Glomerular visceral epithelial cell (primary cell): ENCODE measurements at regions not wholly inside any gene's neighbourhood (a gene's known extent, or its start where the extent isn't known, plus 50 kb on each side); places are given as distances from the start of the nearest gene placed in this dataset.
"Not testable (repeated sequence)": the region's sequence is repeated elsewhere in the genome, so short reads cannot be mapped to it uniquely, and the experiment has no call there.

Experiments
- DNase-seq: peaks from one replicate; pipeline ENCODE4 v3.0.0-alpha.2; 2016; ENCODE audit errors: extremely low spot score

DNA sequence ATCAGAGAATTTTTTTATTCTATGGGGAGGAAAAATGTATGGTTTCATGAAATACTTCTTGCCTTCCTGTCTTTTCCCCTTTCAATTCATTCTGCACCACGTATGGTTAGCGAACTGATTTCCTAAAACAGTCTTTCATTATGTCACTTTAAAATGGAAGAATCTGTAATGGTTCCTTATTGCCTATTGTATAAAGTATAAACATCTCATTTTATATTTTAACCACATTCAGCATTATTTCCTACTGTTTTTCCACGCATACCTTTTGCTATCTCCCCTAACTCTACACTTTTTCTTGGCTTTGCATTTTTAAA is 232.3 kb upstream of the B3GALT2 start:
- no peak for DNase-seq

DNA sequence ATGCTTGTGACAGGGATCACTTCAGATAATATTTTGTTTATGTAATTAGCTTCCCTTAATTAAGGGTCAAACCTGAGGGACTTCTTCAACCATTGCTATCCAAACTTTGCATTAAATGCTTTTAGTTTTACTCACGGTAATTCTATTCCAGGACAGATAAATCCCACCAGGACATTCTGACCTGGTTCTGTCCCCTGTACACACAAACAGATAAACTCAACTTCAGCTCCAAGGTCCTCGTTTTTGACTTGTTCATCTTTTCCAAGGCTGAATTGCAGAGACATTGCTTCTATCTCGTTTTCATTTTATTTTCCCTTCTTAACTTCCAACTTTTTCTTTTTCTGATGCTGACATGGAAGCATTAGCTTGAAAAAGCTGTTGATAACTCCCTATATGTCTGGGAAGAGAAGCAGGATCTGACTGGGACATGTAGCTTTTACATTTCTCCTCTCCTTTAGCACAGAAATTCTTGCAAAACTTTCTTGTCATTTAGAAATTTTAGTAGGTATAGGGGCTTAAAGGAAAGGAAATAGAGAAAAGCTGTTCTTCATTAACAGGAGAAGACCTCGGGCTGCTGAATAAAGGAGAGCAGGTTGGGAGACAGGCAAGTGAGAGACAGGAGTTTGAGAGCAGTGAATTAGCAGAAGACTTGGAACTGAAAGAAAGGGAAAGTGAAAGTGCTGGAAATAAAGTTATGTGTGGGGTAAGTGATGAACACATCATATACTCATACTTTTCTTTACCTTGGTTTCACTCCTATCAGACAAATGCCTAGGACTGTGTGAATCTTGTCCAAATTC is 231.7 kb upstream of the B3GALT2 start:
- DNase-seq, result peak; percentile 38

DNA sequence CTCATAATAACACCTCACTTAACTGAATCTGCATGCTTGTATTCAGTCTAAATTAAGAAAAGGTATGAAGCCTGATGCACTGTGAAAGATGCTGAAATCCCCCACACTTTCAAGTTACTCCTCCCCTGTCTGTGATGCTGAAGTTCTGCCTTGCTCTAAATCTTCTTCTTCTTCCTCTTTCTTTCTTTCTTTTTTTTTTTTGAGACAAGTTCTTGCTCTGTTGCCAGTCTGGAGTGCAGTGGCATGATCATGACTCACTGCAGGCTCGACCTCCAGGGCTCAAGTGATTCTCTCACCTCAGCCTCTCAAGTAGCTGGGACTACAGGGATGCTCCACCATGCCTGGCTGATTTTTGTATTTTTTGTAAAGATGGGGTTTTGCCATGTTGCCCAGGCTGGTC is 231.0 kb upstream of the B3GALT2 start:
- peak; percentile 66 for DNase-seq

DNA sequence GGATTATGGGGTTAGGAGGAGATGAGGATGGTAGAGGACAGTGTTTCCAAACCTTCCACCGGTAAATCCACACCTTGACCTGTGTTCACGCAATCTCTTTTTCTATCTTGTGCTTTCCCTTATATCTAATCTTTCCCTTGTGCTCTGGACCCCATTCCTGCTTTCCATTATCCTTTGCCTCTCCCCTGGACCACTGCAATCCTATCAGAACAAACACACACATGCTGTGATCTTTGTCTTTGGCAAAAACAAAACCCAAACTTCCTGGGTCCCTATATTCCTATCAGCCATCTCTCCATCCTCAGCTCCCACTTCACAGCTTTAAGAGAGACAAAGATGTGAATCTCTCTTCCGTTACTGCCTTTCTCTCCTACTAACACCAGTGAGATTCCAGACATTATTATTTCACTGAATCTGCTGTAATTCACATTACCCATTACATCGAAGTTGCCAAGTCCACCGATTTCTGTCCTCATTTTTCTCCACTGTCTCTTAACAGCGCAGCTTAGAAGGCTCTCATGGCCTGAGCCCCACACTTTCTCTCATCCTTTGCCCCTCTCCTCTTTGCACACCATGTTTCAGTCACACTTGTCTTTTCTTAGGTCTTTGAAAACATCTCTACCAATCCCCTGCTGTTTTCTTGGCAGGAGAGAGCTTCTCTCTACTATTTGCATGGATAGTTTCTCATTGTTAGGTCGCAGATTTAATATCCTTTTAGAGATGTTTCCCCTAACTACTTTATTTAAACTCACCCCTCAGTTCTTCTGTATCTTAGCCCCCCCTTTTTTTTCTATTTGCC is 230.0 kb upstream of the B3GALT2 start:
- DNase-seq, result no peak

DNA sequence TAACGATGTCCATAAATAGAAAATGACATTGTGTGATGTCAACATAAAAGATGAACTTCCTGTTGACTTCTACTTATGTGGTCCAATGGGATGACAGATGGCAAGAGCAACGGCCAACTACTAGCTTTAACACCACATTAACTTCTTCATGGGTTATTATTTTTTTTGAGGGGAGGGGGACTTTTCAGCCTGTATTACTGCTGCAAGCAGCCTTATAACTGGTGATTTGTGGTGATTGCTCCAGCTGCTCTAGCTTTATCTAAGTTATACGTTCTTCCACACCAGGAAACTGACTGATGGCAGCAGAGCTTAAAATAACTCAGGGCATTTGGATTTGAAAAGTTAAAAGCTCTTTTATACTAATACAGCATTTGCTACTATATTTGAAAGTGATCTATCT is 228.8 kb upstream of the B3GALT2 start:
- DNase-seq, result no peak

DNA sequence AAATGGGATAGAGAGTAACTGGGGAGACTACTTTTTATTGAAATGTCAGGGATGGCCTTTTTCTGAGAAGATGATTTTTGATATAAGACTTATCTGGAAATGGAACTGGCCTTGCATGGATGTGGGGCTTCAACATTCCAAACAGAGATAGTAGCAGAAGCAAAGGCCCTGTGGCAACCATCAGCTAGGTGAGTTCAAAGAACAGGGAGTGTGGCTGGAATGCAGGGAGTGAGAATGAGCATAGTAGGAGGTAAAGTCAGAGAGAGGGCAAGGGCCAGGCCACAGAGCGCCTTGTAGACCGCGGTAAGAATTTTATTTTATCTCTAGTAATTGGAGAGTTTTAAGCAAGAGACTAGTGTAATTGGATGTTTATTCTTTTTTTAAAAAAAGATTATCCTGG is 227.0 kb upstream of the B3GALT2 start:
- DNase-seq, result no peak

DNA sequence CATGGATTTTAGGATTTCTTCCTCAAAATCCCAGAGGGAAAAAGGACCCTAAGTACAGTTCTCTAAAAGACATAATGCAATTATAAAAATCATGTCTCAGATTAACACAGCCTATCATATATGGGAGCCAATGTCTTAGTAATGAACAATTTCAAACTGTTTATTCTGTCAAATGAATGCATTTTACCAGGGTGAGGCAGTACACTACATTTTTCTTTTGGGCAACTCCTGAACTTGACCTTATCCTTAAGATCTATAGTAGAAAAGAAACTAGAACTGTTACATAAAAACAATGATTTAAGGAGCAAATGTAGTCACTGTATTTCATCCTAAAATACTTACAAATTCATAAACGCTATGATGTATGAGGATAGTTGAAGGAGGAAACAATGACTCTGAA is 226.3 kb upstream of the B3GALT2 start:
- no peak for DNase-seq

DNA sequence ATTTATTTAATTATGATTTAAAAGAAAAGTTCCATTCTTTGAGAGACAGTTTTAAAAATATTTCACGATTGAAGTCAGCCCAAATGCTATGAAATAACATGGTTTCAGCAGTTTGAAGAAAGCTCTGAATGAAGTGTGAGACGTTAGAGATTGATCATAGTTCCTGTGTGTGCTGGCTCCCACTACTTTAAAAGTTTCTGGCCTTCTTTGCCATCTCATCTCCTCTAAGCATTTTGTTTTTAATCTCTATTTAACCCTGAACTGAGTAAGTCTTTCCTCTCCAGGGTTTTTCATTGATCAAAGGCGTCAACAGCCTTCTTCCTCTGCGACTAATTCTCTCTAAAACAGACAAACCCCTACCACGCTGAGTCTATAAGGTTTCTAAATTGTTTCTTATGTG is 225.3 kb upstream of the B3GALT2 start:
- no peak for DNase-seq

DNA sequence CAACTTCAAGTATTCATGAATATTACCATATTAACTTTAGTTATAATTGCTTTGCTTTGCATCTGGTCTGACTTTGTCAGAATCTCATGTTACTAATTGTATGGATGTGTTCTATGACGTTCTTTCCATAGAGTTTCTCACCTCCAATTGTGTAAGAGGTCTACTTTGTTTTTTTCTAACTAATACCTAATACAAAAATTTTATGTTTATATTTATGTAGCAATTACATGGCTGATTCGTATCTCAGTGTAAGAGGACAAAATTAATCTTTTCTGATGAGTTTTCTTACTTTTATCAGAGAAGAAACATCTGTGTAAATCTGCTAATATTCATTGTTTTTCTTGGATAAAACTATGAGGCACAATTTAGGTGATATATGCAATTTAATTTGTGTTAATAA is 224.8 kb upstream of the B3GALT2 start:
- no peak for DNase-seq

DNA sequence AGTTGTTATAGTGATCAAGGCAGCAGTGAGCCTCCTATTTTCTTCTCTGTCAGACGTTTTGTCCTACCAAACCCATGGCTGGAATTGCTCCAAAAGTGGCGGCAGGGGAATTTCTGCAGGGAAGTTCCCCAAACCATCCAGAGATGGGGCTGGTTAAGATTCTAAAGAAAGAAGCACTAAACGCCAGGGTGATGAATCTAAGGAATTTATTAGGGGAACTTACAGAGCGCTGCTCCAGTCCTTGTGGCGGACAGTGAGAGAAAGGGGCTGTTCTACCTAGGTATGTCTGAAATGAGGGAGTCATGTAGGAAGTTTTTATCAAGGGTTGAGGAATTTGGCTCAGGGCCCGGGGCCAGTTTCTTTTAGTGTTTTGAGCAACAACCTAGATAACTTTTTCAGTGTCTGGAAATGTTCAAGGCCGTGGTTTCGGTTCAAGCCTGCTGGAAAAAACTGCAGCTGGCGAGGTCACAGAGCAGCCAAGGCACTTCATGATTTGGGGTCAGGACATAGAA is 222.4 kb upstream of the B3GALT2 start:
- DNase-seq, result peak; percentile 96

DNA sequence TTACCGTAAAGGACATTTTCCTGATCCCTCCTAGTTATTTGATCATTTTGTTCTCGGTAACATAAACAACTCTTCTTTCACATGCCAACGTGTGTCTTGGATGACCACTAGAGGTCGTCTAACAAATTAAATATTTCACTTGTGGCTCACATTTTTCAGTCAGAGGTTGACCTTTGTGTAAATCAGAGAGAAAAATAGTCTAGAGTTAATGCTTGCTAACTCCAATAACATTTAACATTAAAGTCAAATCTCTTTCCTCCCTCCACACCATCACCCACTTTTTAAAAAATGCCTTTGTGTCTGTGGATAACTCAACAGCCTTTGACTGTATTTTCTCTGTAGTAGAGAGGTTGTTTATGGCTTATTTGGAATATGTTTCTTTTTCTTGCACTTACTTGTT is 220.5 kb upstream of the B3GALT2 start:
- peak; percentile 50 for DNase-seq

DNA sequence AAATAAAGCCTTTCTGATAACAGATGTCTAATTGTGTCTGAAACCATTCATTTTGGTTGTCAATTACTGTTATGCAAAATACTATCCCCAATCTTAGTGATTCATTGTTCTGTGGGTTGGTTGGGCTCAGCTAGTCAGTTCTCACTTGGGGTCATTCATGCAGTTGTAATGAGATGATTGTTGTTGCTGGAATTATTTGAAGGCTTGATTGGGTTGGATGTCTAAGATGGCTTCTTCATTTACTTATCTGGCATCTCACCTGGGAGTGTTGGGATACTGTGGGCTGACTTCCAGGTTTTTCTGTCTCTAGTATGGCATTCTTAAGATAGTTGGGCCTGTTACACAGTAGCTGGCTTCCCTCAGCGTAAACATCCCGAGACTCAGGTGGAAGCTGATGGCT is 217.8 kb upstream of the B3GALT2 start:
- no peak for DNase-seq

DNA sequence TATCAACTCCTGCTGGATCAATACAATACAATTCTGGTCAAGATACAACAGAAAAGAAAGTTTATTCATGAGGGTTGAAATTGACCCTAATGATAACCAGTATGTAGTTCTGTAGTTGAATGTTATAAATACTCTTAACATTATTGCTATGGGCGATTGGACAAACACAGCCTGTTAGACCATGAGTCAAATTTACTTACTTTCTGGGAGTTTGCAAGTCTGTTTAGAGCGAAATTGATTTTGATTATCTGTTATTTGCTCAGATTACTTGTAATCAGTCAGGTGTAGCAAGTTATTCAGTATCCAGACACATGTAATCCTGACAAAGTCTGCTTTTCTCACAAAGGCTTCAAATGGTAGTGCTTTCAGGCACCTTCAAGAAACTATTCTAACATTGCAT is 216.6 kb upstream of the B3GALT2 start:
- DNase-seq, result no peak

DNA sequence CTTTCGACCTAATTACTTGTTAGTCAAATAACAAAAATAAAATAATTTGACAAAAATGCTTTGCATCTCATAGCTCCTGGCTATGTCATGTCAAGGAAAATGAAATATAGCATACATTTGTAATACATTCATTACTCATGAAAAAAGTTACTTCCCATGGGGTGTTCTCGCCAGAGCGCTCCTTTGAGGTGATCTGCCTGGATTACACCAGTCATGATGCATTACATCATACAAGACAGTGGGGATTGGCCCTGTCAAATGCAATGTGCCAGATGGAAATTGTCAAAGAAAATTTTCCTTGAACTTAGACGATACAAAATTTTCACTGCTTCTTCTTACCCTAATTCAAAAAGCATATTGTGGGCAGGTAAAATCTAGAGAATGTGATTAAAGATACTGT is 215.6 kb upstream of the B3GALT2 start:
- no peak for DNase-seq

DNA sequence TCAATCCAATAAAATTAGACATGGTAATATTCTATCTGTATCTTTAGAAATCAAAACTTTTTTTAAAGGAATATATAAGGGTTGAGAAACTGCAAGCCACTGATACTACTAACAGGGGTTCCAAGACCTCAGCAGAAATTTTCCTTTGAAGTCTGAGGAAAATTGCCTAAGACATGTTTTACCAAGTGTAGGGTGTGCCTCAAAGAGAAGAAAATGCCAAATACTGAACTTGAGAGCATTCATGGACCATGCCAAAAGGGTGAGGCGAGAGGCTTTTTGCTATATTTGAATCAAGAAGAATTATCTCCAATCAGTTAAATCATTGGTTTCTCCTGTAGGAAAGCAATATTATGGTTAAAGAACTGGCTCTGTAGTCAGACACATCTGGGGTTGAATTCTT is 207.9 kb upstream of the B3GALT2 start:
- DNase-seq, result no peak

DNA sequence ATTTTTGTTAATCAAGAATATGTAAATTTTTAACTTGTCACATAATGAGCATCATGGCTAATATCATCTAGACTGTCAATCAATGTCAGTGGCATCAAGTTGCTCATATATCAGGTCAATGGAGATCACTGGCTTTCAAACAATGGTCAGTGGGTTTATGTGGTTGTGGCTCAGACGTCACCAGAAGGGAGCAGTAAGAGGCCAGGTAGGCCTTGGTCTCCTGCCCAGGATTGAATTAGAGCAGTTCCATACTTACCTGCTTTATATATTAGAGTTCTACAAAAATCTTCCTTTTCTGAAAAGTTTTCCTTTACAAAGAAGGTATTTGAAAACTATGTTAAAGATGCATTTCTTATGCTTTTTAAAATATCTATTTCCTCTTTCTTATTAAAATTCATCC is 206.3 kb upstream of the B3GALT2 start:
- no peak for DNase-seq

DNA sequence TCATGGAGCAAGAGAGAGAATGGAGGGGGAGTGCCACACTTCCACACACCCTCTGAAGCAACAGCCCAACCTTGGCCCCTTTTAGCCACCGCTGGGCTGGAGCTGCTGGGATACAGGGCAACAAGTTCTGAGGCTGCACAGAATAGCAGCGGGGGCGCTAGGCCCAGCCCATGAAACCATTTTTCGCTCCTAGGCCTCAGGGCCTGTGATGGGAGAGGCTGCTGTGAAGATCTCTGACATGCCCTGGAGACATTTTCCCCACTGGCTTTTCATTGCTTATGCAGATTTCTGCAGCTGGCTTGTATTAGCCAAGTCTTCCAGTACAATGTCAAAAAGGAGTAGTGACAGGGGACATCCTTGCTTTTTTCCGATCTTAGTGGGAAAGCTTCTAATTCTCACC is 202.3 kb upstream of the B3GALT2 start:
- no peak for DNase-seq

DNA sequence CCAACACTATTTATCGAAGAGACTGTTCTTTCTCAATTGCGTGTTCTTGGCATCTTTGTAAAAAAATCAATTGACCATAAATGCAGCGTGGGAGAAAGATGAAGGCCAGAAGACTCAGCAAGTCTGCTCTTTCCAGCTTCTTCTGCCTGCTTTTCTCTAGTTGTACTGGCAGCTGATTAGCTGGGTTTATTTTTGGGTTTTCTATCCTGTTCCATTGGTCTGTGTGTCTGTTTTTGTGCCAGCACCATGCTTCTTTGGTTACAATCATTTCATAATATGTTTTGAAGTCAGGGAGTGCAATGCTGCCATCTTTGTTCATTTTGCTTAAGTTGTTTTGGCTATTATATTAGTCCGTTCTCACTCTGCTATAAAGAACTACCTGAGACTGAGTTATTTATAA is 201.8 kb upstream of the B3GALT2 start:
- no peak for DNase-seq

DNA sequence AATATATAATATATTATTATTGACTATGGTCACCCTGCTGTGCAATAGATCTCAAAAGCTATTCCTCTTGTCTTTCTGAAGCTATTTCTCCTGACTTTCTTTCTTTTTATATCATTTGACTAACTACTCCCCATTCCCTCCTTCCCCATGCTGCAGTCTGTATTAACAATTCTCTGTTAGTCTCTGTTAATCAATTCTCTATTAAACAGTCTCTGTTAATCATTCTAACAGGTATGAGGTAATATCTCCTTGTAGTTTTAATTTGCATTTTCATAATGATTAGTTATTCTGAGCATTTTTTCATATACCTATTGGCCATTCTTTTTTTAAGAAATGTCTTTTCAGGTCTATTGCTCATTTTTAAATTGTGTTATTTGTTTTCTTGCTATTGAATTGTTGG is 201.0 kb upstream of the B3GALT2 start:
- DNase-seq, result no peak

DNA sequence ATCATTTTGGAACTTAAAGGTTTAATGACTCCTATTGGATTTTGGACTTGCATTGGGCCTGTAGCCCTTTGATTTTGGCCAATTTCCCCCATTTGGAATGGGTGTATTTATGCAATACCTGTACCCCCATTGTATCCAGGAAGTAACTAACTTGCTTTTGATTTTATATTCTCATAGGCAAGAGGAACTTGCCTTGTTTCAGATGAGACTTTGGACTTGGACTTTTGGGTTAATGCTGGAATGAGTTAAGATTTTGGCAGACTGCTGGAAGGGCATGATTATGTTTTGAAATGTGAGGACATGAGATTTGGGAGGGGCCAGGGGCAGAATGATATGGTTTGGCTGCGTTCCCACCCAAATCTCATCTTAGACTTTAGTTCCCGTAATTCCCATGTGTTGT is 192.0 kb upstream of the B3GALT2 start:
- not testable (repeated sequence) for DNase-seq

DNA sequence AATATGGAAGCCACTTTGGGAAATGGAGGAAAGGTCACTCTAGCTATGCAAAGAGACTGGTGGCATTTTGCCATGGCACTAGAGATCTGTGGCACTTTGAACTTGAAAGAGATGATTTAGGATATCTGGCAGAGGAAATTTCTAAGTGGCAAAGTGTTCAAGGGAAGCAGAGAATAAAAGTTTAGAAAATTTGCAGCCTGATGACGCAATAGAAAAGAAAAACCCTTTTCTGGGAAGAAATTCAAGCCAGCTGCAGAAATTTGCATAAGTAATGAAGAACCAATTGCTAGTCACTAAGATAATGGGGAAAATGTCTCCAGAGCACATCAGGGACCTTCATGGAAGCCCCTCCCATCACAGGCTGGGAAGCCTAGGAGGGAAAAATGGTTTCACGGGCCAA is 191.1 kb upstream of the B3GALT2 start:
- no peak for DNase-seq

DNA sequence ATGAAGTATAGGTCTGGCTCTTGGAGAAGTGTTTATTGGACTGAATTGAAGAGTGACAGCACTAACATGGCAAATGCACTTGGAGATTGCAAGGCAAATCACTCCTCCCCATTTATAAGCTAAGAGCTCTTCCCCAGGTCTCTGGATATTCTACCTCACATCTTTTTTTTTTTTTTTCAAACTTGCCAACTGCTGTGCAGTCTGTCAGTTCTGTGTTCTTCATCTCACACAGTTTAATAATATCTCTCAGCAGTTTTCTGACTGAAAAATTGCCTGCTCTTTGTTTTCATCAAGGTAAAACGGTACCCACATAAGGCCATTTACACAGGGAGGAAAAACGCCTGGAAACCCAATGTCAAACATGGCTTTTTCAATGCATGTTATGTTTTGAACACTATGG is 186.1 kb upstream of the B3GALT2 start:
- DNase-seq, result no peak

DNA sequence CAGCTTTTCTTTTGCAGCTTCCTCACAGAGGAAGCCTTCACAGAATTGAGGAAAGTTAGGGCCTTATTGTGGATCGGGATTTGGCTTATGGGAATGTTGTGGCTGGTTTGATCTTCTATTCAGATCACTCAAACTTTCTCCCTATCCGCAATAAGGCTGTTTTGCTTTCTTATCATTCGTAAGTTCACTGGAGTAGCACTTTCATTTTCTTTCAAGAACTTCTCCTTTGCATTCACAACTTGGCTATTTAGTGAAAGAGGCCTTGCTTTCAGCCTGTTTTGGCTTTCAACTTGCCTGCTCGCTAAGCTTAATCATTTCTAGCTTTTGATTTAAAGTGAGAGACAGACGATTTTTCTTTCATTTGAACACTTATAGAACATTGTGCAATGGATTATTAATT is 181.9 kb upstream of the B3GALT2 start:
- DNase-seq, result no peak
